Activated CD8-positive, alpha-beta T cell treated with anti-CD3 and anti-CD28 coated beads, Interleukin-2, amount 10 ng/mL, durations not matched to agents 7 days and 5 days (primary cell): ENCODE measurements at regions not wholly inside any gene's neighbourhood (a gene's known extent, or its start where the extent isn't known, plus 50 kb on each side); places are given as distances from the start of the nearest gene placed in this dataset.

Source experiments
- ATAC-seq: fragments of 150-1000 bp; cut with Tn5 transposase; one replicate; pipeline ENCODE4 v1.10.0; 2021; ENCODE audit warnings: moderate library complexity
- CTCF ChIA-PET: fragments of 350-600 bp; sonication (Branson Sonifier 250); formaldehyde crosslinking; loops from one replicate; lab custom pipeline; 2021; ENCODE audit warnings: antibody characterized with exemption; lab: Charles Lee
- POLR2A ChIA-PET: fragments of 350-600 bp; sonication (Branson Sonifier 250); formaldehyde crosslinking; loops from one replicate; lab custom pipeline; 2021; ENCODE audit warnings: antibody characterized with exemption; lab: Charles Lee
- DNase-seq: peaks from one replicate; pipeline ENCODE4 v3.0.0-alpha.2; 2020
- H3K27ac Mint-ChIP-seq: one replicate; pipeline ENCODE4 v1.8.0; 2021; ENCODE audit warnings: mild to moderate bottlenecking, mixed read lengths
- H3K27me3 Mint-ChIP-seq: one replicate; pipeline ENCODE4 v1.8.0; 2021; ENCODE audit warnings: low read depth, mixed read lengths
- H3K36me3 Mint-ChIP-seq: one replicate; pipeline ENCODE4 v1.8.0; 2021; ENCODE audit warnings: low read depth, mixed read lengths
- H3K4me1 Mint-ChIP-seq: one replicate; pipeline ENCODE4 v1.8.0; 2021; ENCODE audit warnings: low read depth, mixed read lengths
- H3K4me3 Mint-ChIP-seq: one replicate; pipeline ENCODE4 v1.8.0; 2021; ENCODE audit warnings: mild to moderate bottlenecking, mixed read lengths
- H3K9me3 Mint-ChIP-seq: one replicate; pipeline ENCODE4 v1.8.0; 2022; ENCODE audit warnings: mixed read lengths; ENCODE audit not compliant: insufficient read depth

DNA sequence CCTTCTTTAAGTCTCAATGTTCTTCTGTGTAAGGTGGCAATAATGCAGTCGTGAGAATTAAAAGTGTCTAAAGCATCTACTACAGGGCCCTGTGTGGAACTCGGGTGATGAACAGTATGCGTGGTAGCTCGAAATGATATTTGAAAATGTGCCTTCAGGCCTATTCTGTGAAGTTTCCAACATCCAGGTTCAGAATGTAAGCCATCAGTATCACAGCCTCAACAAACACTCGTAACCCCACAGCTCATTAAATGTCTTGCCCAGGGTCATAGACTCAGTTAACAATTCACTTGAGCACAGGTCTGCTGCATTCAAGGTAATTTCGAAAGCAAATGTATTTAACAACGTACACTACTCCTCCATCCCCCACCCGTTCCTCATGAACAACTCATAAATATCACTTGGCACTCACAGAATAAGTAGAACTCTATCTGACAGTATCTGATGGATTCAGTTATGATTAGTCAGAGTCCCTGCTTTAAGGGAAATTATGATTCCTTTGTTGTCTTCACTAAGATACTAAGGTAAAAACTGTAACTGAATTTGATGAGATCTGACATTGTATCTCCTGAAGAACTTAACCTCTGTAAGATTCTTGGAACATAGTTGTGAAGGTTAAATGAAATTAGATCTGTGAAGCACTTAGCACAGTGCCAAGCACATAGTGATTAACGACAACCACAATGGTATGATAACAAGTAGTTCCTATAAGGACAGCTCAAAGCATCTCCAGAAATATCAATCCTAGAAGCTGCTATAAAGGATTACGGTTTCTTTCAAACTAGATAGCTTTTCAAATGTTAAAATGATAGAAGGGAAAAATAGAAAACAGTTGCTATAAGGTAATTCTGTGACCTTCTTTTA is 642.3 kb downstream of the TBL1XR1 start:
- no peaks in the 10 kb centered on the region for H3K36me3 Mint-ChIP-seq
- H3K4me3 Mint-ChIP-seq, result no peak overlapping the region
- H3K27me3 Mint-ChIP-seq, result no peaks in the 10 kb centered on the region
- H3K9me3 Mint-ChIP-seq, result no peaks in the 10 kb centered on the region
- no peaks in the 10 kb centered on the region for H3K4me1 Mint-ChIP-seq
- ChIA-PET CTCF (no interaction called here), POLR2A (no interaction called here)
- ATAC-seq, result no peak
- DNase-seq, result no peak
- no peak overlapping the region for H3K27ac Mint-ChIP-seq

DNA sequence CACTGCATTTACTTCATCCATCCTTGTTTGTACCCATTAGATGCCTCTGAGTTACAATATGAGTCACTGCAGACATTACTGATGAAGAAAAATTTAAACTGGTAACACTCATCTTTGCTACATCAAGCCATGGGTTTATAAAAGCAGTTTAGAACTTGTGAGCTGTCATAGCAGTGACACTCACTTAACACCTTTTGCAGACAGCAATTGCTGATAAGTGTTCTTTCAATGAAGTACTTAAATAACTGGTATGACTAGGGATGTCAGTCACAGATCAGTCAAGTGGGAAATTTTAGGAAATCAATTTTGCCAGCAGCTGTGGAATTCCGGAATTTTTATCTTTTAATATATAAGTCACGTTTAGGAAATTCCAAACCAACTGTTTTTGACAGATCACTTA is 643.0 kb downstream of the TBL1XR1 start:
- POLR2A ChIA-PET, result no interaction called here
- ATAC-seq, result no peak
- no peak overlapping the region for H3K27ac Mint-ChIP-seq
- H3K9me3 Mint-ChIP-seq, result no peaks in the 10 kb centered on the region
- CTCF ChIA-PET, result no interaction called here
- no peak overlapping the region for H3K4me3 Mint-ChIP-seq
- no peak for DNase-seq
- no peaks in the 10 kb centered on the region for H3K36me3 Mint-ChIP-seq
- H3K27me3 Mint-ChIP-seq, result no peaks in the 10 kb centered on the region
- H3K4me1 Mint-ChIP-seq, result no peaks in the 10 kb centered on the region

- no peaks in the 10 kb centered on the region for H3K36me3 Mint-ChIP-seq
- ChIA-PET POLR2A (no interaction called here), CTCF (no interaction called here)
- no peaks in the 10 kb centered on the region for H3K27me3 Mint-ChIP-seq
- ATAC-seq (no peak), DNase-seq (no peak)
- H3K4me1 Mint-ChIP-seq, result no peaks in the 10 kb centered on the region
- no peak overlapping the region for H3K4me3 Mint-ChIP-seq
- no peak overlapping the region for H3K27ac Mint-ChIP-seq
- peaks cover 5% of the 10 kb centered on the region for H3K9me3 Mint-ChIP-seq
Observed at GRCh38 chr3:176526942-176527341, 670.3 kb downstream of the TBL1XR1 start.

DNA sequence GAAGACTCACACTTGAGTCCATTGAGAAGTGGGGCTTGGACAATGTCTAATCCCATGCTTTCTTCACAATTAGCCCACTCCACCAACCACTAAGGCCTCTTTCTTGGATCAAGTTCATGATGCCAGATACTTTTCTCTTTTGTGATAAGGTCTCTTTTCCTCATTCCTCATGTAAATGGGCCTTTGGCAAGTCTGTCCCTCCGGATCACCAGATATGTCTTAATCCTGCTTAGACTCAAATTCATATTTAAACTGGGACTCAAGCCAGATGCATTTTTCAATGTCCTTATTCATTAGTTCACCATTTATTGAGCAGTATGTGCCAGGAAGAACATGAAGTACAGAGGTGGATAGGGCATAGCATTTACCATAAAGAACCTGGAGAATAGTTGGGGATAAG is 671.1 kb downstream of the TBL1XR1 start:
- H3K4me3 Mint-ChIP-seq, result no peak overlapping the region
- H3K27me3 Mint-ChIP-seq, result no peaks in the 10 kb centered on the region
- no peaks in the 10 kb centered on the region for H3K36me3 Mint-ChIP-seq

GRCh38 chr3:176523114-176523513 is 674.2 kb downstream of the TBL1XR1 start:
- ChIA-PET CTCF (no interaction called here), POLR2A (no interaction called here)
- no peak overlapping the region for H3K4me3 Mint-ChIP-seq
- no peaks in the 10 kb centered on the region for H3K9me3 Mint-ChIP-seq
- H3K27ac Mint-ChIP-seq, result no peak overlapping the region
- no peaks in the 10 kb centered on the region for H3K4me1 Mint-ChIP-seq
- ATAC-seq (no peak), DNase-seq (no peak)
- H3K27me3 Mint-ChIP-seq, result no peaks in the 10 kb centered on the region
- no peaks in the 10 kb centered on the region for H3K36me3 Mint-ChIP-seq

More for the DNA sequence above, 671.1 kb downstream of the TBL1XR1 start:
- no peak for DNase-seq
- Mint-ChIP-seq H3K4me1 (no peaks in the 10 kb centered on the region), H3K9me3 (peaks cover 5% of the 10 kb centered on the region), H3K27ac (no peak overlapping the region)
- no peak for ATAC-seq
- ChIA-PET CTCF (no interaction called here), POLR2A (no interaction called here)

DNA sequence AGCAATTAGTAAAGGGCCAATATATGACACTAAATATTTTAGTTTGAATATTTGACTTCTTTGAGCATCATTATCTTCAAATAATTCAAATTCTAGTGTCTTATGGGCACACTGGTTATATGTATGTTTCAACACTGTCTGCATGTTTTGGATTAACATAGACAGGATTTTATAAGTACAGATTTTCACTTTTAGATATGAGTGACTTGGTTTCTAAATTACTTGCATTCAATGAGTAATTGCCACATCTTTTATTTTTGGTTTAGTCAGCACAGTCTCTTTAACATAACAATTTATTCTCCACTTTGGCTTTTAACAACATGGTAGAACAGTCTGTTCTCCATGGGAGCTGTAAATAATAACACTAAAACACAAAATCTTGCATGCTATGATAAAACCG is 674.8 kb downstream of the TBL1XR1 start:
- Mint-ChIP-seq H3K4me1 (no peaks in the 10 kb centered on the region), H3K36me3 (no peaks in the 10 kb centered on the region), H3K4me3 (no peak overlapping the region), H3K27me3 (no peaks in the 10 kb centered on the region), H3K27ac (no peak overlapping the region), H3K9me3 (peaks cover 2% of the 10 kb centered on the region)
- CTCF ChIA-PET, result no interaction called here
- POLR2A ChIA-PET, result no interaction called here
- DNase-seq (no peak), ATAC-seq (no peak)

- peaks cover 6% of the 10 kb centered on the region for H3K9me3 Mint-ChIP-seq
Observed at GRCh38 chr3:176521531-176522175, 675.6 kb downstream of the TBL1XR1 start.

GRCh38 chr3:176514297-176514696 is 683.0 kb downstream of the TBL1XR1 start:
- POLR2A ChIA-PET, result no interaction called here
- no peak for ATAC-seq
- no peaks in the 10 kb centered on the region for H3K27me3 Mint-ChIP-seq
- DNase-seq, result no peak
- no peak overlapping the region for H3K27ac Mint-ChIP-seq
- CTCF ChIA-PET, result no interaction called here
- H3K36me3 Mint-ChIP-seq, result no peaks in the 10 kb centered on the region
- peaks cover 35% of the 10 kb centered on the region for H3K9me3 Mint-ChIP-seq
- H3K4me1 Mint-ChIP-seq, result no peaks in the 10 kb centered on the region
- H3K4me3 Mint-ChIP-seq, result no peak overlapping the region

More at GRCh38 chr3:176521531-176522175, 675.6 kb downstream of the TBL1XR1 start:
- no peak for DNase-seq
- H3K4me3 Mint-ChIP-seq, result no peak overlapping the region
- no peaks in the 10 kb centered on the region for H3K36me3 Mint-ChIP-seq
- no peaks in the 10 kb centered on the region for H3K27me3 Mint-ChIP-seq
- ChIA-PET POLR2A (no interaction called here), CTCF (no interaction called here)
- no peak overlapping the region for H3K27ac Mint-ChIP-seq
- ATAC-seq, result no peak
- no peaks in the 10 kb centered on the region for H3K4me1 Mint-ChIP-seq

DNA sequence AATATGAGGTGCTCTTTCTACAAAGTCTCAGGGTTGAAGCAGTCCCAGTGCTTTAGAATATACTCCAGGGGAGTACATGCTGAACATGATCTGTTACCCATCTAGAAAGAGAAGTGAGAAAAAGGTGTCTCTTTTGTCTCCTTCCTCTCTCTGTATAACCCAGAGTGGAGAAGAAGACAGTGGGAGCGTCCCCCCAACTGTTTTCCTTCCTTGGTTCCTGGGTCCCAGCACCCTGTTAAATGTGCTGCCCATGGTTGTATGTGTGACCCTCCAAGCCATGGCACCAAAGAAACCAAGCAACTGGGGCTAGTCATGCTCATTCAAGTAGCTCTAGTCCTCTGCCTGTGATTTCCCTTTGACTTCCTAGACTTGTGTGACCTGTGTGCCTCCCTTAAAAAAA is 683.7 kb downstream of the TBL1XR1 start:
- peaks cover 35% of the 10 kb centered on the region for H3K9me3 Mint-ChIP-seq
- no peaks in the 10 kb centered on the region for H3K36me3 Mint-ChIP-seq
- H3K4me3 Mint-ChIP-seq, result no peak overlapping the region
- no peaks in the 10 kb centered on the region for H3K27me3 Mint-ChIP-seq
- no peak for ATAC-seq
- no peak overlapping the region for H3K27ac Mint-ChIP-seq
- POLR2A ChIA-PET, result no interaction called here
- no peak for DNase-seq
- no peaks in the 10 kb centered on the region for H3K4me1 Mint-ChIP-seq
- CTCF ChIA-PET, result no interaction called here

- H3K4me1 Mint-ChIP-seq, result no peaks in the 10 kb centered on the region
- H3K36me3 Mint-ChIP-seq, result no peaks in the 10 kb centered on the region
- H3K9me3 Mint-ChIP-seq, result peaks cover 32% of the 10 kb centered on the region
- no peak for ATAC-seq
- ChIA-PET POLR2A (no interaction called here), CTCF (no interaction called here)
- no peaks in the 10 kb centered on the region for H3K27me3 Mint-ChIP-seq
- no peak for DNase-seq
- H3K27ac Mint-ChIP-seq, result no peak overlapping the region
- no peak overlapping the region for H3K4me3 Mint-ChIP-seq
Observed at GRCh38 chr3:176512037-176512436, 685.2 kb downstream of the TBL1XR1 start.

GRCh38 chr3:176510097-176510496 is 687.2 kb downstream of the TBL1XR1 start:
- CTCF ChIA-PET, result no interaction called here
- no peak overlapping the region for H3K27ac Mint-ChIP-seq
- H3K4me1 Mint-ChIP-seq, result no peaks in the 10 kb centered on the region
- no peak overlapping the region for H3K4me3 Mint-ChIP-seq
- ATAC-seq (no peak), DNase-seq (no peak)
- POLR2A ChIA-PET, result no interaction called here
- H3K36me3 Mint-ChIP-seq, result no peaks in the 10 kb centered on the region
- no peaks in the 10 kb centered on the region for H3K27me3 Mint-ChIP-seq
- peaks cover 22% of the 10 kb centered on the region for H3K9me3 Mint-ChIP-seq

DNA sequence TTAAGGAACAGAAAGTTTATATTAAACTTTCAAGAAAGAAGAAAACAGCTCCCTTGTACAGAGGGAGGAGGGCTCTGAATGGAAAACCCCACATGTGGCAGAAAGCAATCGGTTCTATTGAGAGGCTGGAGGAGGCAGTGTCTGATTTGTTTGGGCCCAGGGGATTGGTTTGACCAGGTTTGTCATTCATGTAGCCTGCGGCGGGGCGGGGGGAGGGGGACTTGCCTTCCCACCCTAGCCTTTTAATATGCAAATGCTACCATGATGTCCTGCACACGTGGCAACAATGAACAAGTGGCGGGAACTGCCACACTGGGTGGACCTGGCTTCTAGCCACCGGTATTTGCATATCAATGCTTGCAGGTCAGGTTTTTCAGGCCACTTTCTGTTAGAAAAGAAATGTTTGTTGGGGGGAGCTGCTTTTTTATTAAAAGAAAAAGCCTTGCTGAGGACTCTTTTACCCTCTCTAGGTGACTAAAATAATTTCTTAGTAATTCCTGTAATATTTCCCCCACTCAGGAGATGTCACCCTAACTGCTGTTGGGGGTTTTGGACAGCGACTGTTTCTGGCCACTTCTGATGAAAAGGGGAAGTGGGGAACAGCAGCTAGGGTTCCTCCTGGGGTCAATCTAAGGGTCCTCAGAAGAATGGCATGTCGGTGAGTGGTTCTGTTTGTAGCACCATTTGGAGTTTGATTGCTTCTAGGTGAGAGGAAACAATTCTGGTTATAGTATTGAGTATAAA is 691.2 kb downstream of the TBL1XR1 start:
- no peak for DNase-seq
- Mint-ChIP-seq H3K4me3 (no peak overlapping the region), H3K4me1 (no peaks in the 10 kb centered on the region), H3K36me3 (no peaks in the 10 kb centered on the region), H3K9me3 (peaks cover under 1% of the 10 kb centered on the region), H3K27me3 (no peaks in the 10 kb centered on the region), H3K27ac (no peak overlapping the region)
- ChIA-PET POLR2A (no interaction called here), CTCF (no interaction called here)
- no peak for ATAC-seq
